NCI-H345 treated with DMSO at 0.1 percent for 48 hours (cell line): ENCODE measurements at regions not wholly inside any gene's neighbourhood (a gene's known extent, or its start where the extent isn't known, plus 50 kb on each side); places are given as distances from the start of the nearest gene placed in this dataset.
"Not testable (repeated sequence)": the region's sequence is repeated elsewhere in the genome, so short reads cannot be mapped to it uniquely, and the experiment has no call there.

ENCODE experiments used
- DNase-seq: peaks from one replicate; lab custom pipeline; 2025; ENCODE audit not compliant: unreplicated experiment; lab: John Stamatoyannopoulos, UW

- DNase-seq, result no peak
Measured at GRCh38 chr12:90515199-90516175, 439.5 kb downstream of the CCER1 start.

- no peak for DNase-seq
Measured at GRCh38 chr12:90514325-90514724, 440.7 kb downstream of the CCER1 start.

DNA sequence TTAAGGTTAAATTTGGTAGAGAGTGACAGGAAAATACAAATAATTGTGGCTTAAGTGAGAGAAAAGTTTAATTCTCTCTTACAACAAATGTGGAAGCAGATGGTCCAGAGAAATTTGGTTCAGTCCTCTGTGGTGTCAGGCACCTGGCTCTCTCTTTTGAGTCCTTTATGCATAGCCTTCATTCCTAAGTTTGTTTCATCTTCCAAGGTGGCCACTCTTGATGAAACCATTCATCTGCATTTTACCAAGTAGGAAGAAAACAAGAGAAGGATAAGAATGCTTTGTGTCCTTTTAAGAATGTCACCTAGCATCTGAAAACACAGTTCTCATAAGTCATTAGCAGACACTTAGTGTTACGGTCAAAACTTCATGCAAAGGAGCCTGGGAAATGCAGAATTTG, 442.5 kb downstream of the CCER1 start:
- no peak for DNase-seq

DNA sequence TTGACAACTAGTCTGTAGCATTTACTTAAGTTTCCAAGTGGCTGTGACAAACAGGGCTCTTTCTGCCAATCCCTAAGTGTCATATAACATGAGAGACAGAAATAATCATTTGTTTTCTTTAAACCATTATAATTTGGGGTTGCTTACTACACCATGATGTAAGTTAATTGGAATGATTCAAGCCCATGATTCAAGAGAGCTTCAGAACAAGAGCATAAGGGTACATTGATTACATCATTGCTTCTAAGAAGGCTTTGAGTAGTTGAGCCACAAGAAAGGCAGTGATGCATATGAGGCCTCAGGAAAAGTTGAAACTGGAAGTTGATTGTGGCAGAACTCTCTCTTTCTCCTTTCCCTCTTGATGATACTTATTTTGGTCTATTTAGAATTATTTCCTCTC, 444.0 kb downstream of the CCER1 start:
- DNase-seq, result no peak

DNA sequence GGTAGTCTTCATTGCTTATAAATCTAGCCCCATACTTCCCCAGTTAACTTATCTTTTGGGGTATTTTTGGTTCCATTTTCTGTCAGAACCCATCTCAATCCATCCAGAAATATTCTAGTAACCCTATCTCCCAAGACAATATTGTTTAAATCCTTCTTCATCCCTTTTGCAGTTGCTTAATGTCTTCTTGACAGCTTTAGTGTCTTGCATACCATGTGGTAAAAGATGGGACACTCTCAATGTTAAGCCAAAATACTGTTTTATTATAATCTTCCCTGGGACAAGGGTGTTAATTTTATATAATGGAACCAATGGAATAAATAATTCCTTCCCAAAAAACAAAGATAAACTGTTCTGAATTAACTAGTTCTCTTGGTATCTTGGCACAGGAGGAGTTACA, 450.2 kb downstream of the CCER1 start:
- no peak for DNase-seq

GRCh38 chr12:90502070-90502469, 452.9 kb downstream of the CCER1 start:
- no peak for DNase-seq

DNA sequence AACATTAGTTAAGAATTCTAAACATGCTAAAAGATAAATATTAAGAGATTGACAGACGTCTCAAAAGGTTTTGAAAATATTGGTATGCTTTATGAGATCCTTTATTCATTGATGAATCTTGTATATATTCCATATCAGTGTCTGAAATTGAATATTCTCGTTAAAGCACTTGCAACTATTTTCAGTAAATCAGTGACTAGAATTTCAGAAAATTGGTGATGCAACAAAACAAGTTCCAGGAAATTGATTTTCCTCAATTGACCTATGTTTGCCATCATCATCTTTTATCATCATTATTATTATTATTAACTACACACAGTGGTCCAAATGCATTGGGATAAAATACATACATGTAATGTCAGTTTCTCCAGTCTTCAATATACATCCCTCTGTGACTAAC, 453.6 kb downstream of the CCER1 start:
- no peak for DNase-seq

DNA sequence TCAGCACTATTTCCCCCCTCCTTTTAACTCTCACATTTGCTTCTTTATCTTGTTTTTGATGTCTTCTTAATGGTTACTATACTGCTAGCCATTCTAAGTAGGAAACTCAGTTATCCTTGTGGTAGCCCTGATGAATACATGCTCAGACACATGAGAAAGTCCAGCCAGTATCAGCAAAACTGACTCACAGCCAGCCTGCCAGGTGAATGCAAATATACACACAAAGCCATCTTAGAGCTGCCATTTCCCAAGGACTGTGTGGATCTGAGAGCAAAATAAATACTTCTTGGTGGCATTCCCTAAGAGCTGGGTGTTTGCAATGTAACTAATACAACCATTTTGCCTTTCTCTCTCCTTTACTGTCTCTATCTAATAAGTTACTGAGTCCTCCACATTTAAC, 455.2 kb downstream of the CCER1 start:
- no peak for DNase-seq

DNA sequence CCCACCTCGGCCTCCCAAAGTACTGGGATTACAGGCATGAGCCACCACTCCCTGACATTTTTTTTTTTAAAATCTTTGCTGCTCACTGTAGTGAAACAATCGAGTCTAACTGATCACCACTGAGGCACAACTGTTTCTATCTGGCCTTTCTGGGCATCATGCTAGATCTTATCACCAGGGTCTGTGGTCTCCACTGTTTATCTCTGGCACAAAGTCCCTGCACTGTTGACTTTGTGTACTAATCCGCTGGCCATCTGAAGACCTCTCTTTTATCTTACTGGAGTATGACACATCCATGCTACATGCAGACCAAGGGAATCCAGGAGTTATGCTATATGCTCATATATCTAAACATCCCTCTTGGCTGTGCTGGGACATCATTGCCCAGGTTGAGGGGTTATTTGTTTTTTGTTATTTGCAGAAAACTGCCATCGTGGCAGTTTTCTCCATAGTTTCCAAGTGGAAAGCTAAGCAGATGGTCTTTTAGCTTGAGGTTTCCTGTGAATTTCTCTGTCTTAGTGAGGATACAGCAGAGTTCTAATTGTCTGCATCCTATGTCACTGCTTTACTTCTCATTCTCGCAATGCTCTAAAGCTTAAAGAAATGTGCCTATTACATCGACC, 456.9 kb downstream of the CCER1 start:
- DNase-seq, result no peak

GRCh38 chr12:90490355-90490754, 464.6 kb downstream of the CCER1 start:
- no peak for DNase-seq

- no peak for DNase-seq
Measured at GRCh38 chr12:90489141-90489540, 465.8 kb downstream of the CCER1 start.

- no peak for DNase-seq
Measured at GRCh38 chr12:90485560-90485959, 469.4 kb downstream of the CCER1 start.

GRCh38 chr12:90484094-90484493, 470.9 kb downstream of the CCER1 start:
- no peak for DNase-seq

DNA sequence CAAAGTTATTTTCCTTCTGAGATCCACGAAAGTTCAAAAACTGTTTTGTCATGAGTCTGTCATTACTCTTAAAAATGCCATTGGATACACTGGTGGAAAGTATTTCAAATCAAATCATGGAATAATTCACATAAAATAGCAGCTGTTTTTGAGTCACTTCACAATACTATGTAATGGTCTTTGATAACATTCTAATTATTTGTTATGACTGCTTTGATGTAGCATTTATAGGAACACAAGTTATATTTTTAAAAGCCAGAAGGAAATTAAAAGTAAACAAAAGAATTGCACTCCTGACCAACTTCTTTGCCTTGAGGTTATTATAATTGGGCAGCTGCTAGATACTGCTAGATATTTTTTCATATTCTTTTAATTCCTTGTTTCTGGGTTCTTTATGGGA, 473.2 kb downstream of the CCER1 start:
- DNase-seq, result no peak

DNA sequence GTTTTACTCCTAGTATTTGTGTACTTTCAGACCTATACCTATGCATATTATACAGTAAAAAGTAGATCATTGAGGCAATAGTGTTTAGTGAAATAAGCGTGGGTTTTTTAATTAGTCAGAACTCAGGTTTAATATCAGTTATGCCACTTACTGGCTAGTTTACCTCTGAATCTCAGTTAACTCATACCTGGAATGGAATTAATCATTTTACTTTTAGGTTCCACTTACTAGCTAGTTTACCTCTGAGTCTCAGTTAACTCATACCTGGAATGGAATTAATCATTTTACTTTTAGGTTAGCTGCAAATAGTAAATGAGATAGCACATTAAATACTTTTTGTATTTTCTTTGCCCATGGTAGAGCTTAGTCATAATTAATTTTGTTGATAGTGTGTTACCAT, 475.7 kb downstream of the CCER1 start:
- no peak for DNase-seq

GRCh38 chr12:90473831-90474230, 481.1 kb downstream of the CCER1 start:
- DNase-seq, result no peak

- no peak for DNase-seq
Measured at GRCh38 chr12:90460681-90461080, 494.3 kb downstream of the CCER1 start.

DNA sequence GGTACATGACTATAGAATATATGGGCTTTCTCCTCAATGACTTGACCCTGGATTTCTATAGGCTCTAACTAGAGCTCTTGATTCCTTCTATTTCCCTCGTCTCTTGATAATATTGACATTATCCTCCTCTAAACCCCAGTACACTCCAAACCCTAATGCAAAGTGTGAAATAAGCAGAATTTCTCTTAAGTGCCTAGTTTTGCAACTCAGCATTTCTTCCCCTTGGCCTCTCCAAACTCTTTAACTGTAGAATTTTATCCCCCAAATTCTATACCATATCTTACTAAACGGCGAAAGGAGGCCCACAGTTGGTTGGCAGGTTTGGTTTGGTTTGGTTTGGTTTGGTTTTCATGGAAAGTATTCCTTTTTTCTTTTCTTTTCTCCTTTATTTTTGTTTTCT, 498.7 kb downstream of the CCER1 start:
- no peak for DNase-seq

DNA sequence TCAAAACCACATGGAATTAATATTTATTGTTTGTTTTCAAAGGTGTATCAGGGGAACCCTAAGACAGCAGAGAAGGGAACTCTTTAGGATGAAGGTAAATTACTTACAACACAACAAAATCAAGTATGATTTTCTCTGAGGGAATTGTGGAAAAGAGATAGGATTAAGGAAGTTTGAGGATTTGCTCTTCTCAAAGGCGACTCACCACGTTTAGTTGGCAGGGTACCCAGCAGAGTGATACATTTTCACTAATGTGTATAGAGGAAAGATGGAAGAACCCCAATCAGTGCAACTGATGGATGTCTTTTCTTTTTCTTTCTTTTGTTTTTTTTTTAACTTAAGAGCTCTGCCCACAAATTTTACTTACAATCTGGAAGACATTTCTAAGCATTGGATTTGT, 499.2 kb downstream of the CCER1 start:
- no peak for DNase-seq

- no peak for DNase-seq
Measured at GRCh38 chr12:90449611-90450010, 505.4 kb downstream of the CCER1 start.

DNA sequence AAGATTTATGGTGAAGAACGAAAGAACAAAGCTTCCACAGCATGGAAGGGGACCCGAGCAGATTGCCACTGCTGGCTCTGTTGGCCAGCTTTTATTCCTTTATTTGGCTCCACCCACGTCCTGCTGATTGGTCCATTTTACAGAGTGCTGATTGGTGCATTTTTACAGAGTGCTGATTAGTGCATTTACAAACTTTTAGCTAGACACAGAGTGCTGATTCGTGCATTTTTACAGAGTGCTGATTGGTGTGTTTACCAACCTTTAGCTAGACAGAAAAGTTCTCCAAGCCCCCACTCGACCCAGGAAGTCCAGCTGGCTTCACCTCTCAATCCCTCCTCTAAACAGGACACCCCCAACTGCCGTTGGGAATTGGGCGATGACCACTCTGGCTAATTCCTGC, 511.5 kb downstream of the CCER1 start:
- DNase-seq, result not testable (repeated sequence)

DNA sequence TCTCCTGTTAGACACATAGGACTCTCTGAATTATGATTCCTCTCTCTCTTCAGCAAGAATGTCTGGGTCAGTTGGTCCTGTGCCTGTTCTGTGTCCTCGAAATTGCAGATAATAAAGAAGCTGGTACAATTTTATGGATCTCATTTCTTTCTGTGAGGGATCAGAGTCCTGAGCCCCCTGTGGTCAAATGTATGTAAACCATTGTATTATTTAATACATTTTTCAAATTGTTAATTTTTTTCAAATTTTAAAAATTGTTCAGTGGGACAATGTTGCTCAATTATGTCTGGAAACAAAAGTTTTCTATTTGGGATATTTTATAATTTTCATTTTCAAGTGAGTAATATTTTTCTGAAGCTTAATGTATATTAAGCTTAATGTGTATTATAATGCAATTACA, 513.5 kb downstream of the CCER1 start:
- DNase-seq, result no peak
